ENCODE measurements at regions not wholly inside any gene's neighbourhood (a gene's known extent, or its start where the extent isn't known, plus 50 kb on each side); places are given as distances from the start of the nearest gene placed in this dataset.
"Not testable (repeated sequence)": the region's sequence is repeated elsewhere in the genome, so short reads cannot be mapped to it uniquely, and the experiment has no call there.

GRCh38 chr4:125594056-125594602 lies 279.4 kb downstream of the FAT4 start:
- ATAC-seq, result no peak

GRCh38 chr4:125605926-125606325 lies 291.2 kb downstream of the FAT4 start:
- DNase-seq, ATAC-seq: not testable (repeated sequence)

More at GRCh38 chr4:125594056-125594602, 279.4 kb downstream of the FAT4 start:
- DNase-seq, result no peak

GRCh38 chr4:125620066-125620860 lies 305.5 kb downstream of the FAT4 start:
- DNase-seq (no peak), ATAC-seq (no peak)

GRCh38 chr4:125624951-125625350 lies 310.2 kb downstream of the FAT4 start:
- ATAC-seq (no peak), DNase-seq (no peak)

- ATAC-seq (no peak), DNase-seq (no peak)
These were observed 312.2 kb downstream of the FAT4 start for GRCh38 chr4:125626946-125627345.

GRCh38 chr4:125639182-125639621 lies 324.4 kb downstream of the FAT4 start:
- ATAC-seq, result no peak
- DNase-seq, result no peak

- ATAC-seq (no peak), DNase-seq (no peak)
These were observed 326.9 kb downstream of the FAT4 start for GRCh38 chr4:125641611-125642010.

- no peak for ATAC-seq
- no peak for DNase-seq
These were observed 327.9 kb downstream of the FAT4 start for GRCh38 chr4:125642645-125643044.

GRCh38 chr4:125649452-125649851 lies 334.7 kb downstream of the FAT4 start:
- no peak for DNase-seq
- ATAC-seq, result no peak

- no peak for DNase-seq
- no peak for ATAC-seq
These were observed 335.8 kb downstream of the FAT4 start for GRCh38 chr4:125650557-125650956.

GRCh38 chr4:125651707-125652357 lies 337.1 kb downstream of the FAT4 start:
- not testable (repeated sequence) for ATAC-seq

GRCh38 chr4:125658773-125659172 lies 344.0 kb downstream of the FAT4 start:
- DNase-seq (no peak), ATAC-seq (no peak)

More at GRCh38 chr4:125651707-125652357, 337.1 kb downstream of the FAT4 start:
- not testable (repeated sequence) for DNase-seq

- DNase-seq (no peak), ATAC-seq (no peak)
These were observed 349.4 kb downstream of the FAT4 start for GRCh38 chr4:125663896-125664767.

- no peak for ATAC-seq
- no peak for DNase-seq
These were observed 351.9 kb downstream of the FAT4 start for GRCh38 chr4:125666635-125667034.

GRCh38 chr4:125676156-125676555 lies 361.4 kb downstream of the FAT4 start:
- ATAC-seq, result no peak
- DNase-seq, result no peak

GRCh38 chr4:125676583-125676982 lies 361.8 kb downstream of the FAT4 start:
- no peak for DNase-seq
- no peak for ATAC-seq

- DNase-seq (no peak), ATAC-seq (no peak)
These were observed 363.0 kb downstream of the FAT4 start for GRCh38 chr4:125677665-125678307.

- ATAC-seq (no peak), DNase-seq (no peak)
These were observed 365.2 kb downstream of the FAT4 start for GRCh38 chr4:125679989-125680388.

- no peak for DNase-seq
- ATAC-seq, result no peak
These were observed 366.5 kb downstream of the FAT4 start for GRCh38 chr4:125681240-125681639.

GRCh38 chr4:125682730-125683129 lies 368.0 kb downstream of the FAT4 start:
- DNase-seq (no peak), ATAC-seq (no peak)

GRCh38 chr4:125688841-125689240 lies 374.1 kb downstream of the FAT4 start:
- ATAC-seq (no peak), DNase-seq (no peak)

- ATAC-seq (no peak), DNase-seq (no peak)
These were observed 375.1 kb downstream of the FAT4 start for GRCh38 chr4:125689805-125690204.
